ENCODE measurements at regions not wholly inside any gene's neighbourhood (a gene's known extent, or its start where the extent isn't known, plus 50 kb on each side); places are given as distances from the start of the nearest gene placed in this dataset.

DNA sequence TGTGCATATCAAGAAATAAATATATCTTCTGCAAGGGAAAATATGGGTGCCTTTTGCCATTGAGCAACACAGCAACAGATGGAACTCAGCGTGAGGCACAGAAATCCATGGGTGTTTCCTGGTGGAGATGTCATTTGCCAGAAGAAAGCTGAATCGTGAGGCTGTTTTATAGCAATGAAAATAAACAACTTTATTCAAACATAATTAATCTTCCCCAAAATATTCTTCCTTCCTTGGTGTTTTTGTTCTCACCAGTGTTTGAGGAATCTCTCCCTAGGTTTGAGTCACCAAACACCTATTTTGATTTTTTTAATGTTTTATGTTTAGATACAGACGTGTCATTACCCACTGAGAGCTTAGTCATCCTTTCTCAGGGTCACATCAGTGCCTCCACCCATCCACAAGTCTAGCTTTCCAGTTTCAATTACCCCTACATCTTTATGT lies 65.8 kb upstream of the PAPPA start (continued):
- no peak for TF ChIP-seq ZNF317 (CRISPR knock-in tag; IDR thresholded peaks at IDR 0.05; ENCODE audit: borderline replicate concordance, low read depth)

DNA sequence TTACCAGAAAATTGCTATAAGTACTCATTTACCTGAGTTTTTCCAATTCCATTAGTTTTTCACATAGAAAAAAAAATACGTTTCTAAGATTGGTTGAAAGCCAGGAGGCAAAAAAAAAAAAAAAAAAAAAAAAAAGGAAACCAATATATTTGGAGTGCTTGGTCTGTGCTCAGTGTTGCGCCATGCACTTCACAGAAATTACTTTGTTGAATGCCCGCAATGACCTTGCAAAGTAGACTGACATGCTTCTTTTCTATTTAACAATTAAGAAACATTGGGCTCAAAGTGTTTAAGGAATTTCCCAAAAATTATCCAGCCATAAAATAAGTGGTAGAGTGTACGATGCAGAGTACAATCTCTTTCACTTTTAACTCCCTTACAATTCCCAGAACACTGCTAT lies 65.2 kb upstream of the PAPPA start:
- Mint-ChIP-seq H3K27me3 (ENCODE audit: low read depth) (no peaks in the 10 kb centered on the region), H3K27ac (no peak overlapping the region), H3K4me3 (no peak overlapping the region), H3K4me1 (peaks cover 4% of the 10 kb centered on the region; the same call in 1 of the 2 replicates), H3K36me3 (no peaks in the 10 kb centered on the region; the same call in 1 of the 2 replicates), H3K9me3 (peaks cover 17% of the 10 kb centered on the region)
- ATAC-seq (no peak), DNase-seq (ENCODE audit: low spot score) (no peak)
- ChIA-PET CTCF (no interaction called here), POLR2A (no interaction called here)
- no peak for TF ChIP-seq MAX (CRISPR knock-in tag; IDR thresholded peaks at IDR 0.05)
- no peak for TF ChIP-seq ATF2 (CRISPR knock-in tag; IDR thresholded peaks at IDR 0.05; ENCODE audit: borderline replicate concordance, low read depth)
- TF ChIP-seq, protein P1, sequence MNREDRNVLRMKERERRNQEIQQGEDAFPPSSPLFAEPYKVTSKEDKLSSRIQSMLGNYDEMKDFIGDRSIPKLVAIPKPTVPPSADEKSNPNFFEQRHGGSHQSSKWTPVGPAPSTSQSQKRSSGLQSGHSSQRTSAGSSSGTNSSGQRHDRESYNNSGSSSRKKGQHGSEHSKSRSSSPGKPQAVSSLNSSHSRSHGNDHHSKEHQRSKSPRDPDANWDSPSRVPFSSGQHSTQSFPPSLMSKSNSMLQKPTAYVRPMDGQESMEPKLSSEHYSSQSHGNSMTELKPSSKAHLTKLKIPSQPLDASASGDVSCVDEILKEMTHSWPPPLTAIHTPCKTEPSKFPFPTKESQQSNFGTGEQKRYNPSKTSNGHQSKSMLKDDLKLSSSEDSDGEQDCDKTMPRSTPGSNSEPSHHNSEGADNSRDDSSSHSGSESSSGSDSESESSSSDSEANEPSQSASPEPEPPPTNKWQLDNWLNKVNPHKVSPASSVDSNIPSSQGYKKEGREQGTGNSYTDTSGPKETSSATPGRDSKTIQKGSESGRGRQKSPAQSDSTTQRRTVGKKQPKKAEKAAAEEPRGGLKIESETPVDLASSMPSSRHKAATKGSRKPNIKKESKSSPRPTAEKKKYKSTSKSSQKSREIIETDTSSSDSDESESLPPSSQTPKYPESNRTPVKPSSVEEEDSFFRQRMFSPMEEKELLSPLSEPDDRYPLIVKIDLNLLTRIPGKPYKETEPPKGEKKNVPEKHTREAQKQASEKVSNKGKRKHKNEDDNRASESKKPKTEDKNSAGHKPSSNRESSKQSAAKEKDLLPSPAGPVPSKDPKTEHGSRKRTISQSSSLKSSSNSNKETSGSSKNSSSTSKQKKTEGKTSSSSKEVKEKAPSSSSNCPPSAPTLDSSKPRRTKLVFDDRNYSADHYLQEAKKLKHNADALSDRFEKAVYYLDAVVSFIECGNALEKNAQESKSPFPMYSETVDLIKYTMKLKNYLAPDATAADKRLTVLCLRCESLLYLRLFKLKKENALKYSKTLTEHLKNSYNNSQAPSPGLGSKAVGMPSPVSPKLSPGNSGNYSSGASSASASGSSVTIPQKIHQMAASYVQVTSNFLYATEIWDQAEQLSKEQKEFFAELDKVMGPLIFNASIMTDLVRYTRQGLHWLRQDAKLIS (CRISPR knock-in tag; IDR thresholded peaks at IDR 0.05; ENCODE audit: borderline replicate concordance): no peak
- no peak for TF ChIP-seq ZNF121 (CRISPR knock-in tag; IDR thresholded peaks at IDR 0.05)
- TF ChIP-seq, protein P2, sequence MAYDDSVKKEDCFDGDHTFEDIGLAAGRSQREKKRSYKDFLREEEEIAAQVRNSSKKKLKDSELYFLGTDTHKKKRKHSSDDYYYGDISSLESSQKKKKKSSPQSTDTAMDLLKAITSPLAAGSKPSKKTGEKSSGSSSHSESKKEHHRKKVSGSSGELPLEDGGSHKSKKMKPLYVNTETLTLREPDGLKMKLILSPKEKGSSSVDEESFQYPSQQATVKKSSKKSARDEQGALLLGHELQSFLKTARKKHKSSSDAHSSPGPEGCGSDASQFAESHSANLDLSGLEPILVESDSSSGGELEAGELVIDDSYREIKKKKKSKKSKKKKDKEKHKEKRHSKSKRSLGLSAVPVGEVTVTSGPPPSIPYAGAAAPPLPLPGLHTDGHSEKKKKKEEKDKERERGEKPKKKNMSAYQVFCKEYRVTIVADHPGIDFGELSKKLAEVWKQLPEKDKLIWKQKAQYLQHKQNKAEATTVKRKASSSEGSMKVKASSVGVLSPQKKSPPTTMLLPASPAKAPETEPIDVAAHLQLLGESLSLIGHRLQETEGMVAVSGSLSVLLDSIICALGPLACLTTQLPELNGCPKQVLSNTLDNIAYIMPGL (CRISPR knock-in tag; IDR thresholded peaks at IDR 0.05): no peak
- TF ChIP-seq, protein P3, sequence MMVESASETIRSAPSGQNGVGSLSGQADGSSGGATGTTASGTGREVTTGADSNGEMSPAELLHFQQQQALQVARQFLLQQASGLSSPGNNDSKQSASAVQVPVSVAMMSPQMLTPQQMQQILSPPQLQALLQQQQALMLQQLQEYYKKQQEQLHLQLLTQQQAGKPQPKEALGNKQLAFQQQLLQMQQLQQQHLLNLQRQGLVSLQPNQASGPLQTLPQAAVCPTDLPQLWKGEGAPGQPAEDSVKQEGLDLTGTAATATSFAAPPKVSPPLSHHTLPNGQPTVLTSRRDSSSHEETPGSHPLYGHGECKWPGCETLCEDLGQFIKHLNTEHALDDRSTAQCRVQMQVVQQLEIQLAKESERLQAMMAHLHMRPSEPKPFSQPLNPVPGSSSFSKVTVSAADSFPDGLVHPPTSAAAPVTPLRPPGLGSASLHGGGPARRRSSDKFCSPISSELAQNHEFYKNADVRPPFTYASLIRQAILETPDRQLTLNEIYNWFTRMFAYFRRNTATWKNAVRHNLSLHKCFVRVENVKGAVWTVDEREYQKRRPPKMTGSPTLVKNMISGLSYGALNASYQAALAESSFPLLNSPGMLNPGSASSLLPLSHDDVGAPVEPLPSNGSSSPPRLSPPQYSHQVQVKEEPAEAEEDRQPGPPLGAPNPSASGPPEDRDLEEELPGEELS (CRISPR knock-in tag; IDR thresholded peaks at IDR 0.05): no peak
- TF ChIP-seq MLX (CRISPR knock-in tag; IDR thresholded peaks at IDR 0.05): no peak
- TF ChIP-seq, protein P4, sequence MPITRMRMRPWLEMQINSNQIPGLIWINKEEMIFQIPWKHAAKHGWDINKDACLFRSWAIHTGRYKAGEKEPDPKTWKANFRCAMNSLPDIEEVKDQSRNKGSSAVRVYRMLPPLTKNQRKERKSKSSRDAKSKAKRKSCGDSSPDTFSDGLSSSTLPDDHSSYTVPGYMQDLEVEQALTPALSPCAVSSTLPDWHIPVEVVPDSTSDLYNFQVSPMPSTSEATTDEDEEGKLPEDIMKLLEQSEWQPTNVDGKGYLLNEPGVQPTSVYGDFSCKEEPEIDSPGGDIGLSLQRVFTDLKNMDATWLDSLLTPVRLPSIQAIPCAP (CRISPR knock-in tag; IDR thresholded peaks at IDR 0.05): no peak
- no peak for TF ChIP-seq PRRX2 (CRISPR knock-in tag; IDR thresholded peaks at IDR 0.05)
- TF ChIP-seq PREB (CRISPR knock-in tag; IDR thresholded peaks at IDR 0.05; ENCODE audit: borderline replicate concordance): no peak
- no peak for TF ChIP-seq ZNF232 (CRISPR knock-in tag; IDR thresholded peaks at IDR 0.05)
- TF ChIP-seq SMAD4 (CRISPR knock-in tag; IDR thresholded peaks at IDR 0.05): no peak
